Activated T-cell treated with anti-CD3 and anti-CD28 coated beads for 24 hours (primary cell): ENCODE measurements at regions not wholly inside any gene's neighbourhood (a gene's known extent, or its start where the extent isn't known, plus 50 kb on each side); places are given as distances from the start of the nearest gene placed in this dataset.
"Not testable (repeated sequence)": the region's sequence is repeated elsewhere in the genome, so short reads cannot be mapped to it uniquely, and the experiment has no call there.

Experiments
- DNase-seq: peaks from one replicate; pipeline ENCODE4 v3.0.0-alpha.2; 2020; ENCODE audit warnings: low read depth

GRCh38 chr20:12113468-12114371 is 196.0 kb downstream of the BTBD3 start:
- no peak for DNase-seq

GRCh38 chr20:12129114-12129513 is 211.4 kb downstream of the BTBD3 start:
- DNase-seq: not testable (repeated sequence)

- DNase-seq: not testable (repeated sequence)
Measured at GRCh38 chr20:12129532-12129931, 211.8 kb downstream of the BTBD3 start.

GRCh38 chr20:12130781-12131180 is 213.1 kb downstream of the BTBD3 start:
- no peak for DNase-seq

- DNase-seq: no peak
Measured at GRCh38 chr20:12133553-12133952, 215.9 kb downstream of the BTBD3 start.

- not testable (repeated sequence) for DNase-seq
Measured at GRCh38 chr20:12145951-12146350, 228.3 kb downstream of the BTBD3 start.

GRCh38 chr20:12152996-12153395 is 235.3 kb downstream of the BTBD3 start:
- no peak for DNase-seq

- DNase-seq: no peak
Measured at GRCh38 chr20:12153628-12154027, 235.9 kb downstream of the BTBD3 start.

GRCh38 chr20:12156252-12156651 is 238.6 kb downstream of the BTBD3 start:
- DNase-seq: no peak

- no peak for DNase-seq
Measured at GRCh38 chr20:12159261-12159660, 241.6 kb downstream of the BTBD3 start.

GRCh38 chr20:12161734-12162133 is 244.0 kb downstream of the BTBD3 start:
- no peak for DNase-seq

GRCh38 chr20:12166053-12166717 is 248.5 kb downstream of the BTBD3 start:
- DNase-seq: no peak

- DNase-seq: no peak
Measured at GRCh38 chr20:12170406-12170805, 252.7 kb downstream of the BTBD3 start.

GRCh38 chr20:12171923-12172524 is 254.3 kb downstream of the BTBD3 start:
- no peak for DNase-seq

- no peak for DNase-seq
Measured at GRCh38 chr20:12173347-12174012, 255.8 kb downstream of the BTBD3 start.

GRCh38 chr20:12175538-12175937 is 257.8 kb downstream of the BTBD3 start:
- no peak for DNase-seq

- DNase-seq: no peak
Measured at GRCh38 chr20:12177657-12178293, 260.1 kb downstream of the BTBD3 start.

- no peak for DNase-seq
Measured at GRCh38 chr20:12179692-12180091, 262.0 kb downstream of the BTBD3 start.

- no peak for DNase-seq
Measured at GRCh38 chr20:12180107-12180661, 262.5 kb downstream of the BTBD3 start.

GRCh38 chr20:12198281-12198680 is 280.6 kb downstream of the BTBD3 start:
- DNase-seq: no peak

GRCh38 chr20:12199703-12200102 is 282.0 kb downstream of the BTBD3 start:
- no peak for DNase-seq
